ENCODE measurements at regions not wholly inside any gene's neighbourhood (a gene's known extent, or its start where the extent isn't known, plus 50 kb on each side); places are given as distances from the start of the nearest gene placed in this dataset.

DNA sequence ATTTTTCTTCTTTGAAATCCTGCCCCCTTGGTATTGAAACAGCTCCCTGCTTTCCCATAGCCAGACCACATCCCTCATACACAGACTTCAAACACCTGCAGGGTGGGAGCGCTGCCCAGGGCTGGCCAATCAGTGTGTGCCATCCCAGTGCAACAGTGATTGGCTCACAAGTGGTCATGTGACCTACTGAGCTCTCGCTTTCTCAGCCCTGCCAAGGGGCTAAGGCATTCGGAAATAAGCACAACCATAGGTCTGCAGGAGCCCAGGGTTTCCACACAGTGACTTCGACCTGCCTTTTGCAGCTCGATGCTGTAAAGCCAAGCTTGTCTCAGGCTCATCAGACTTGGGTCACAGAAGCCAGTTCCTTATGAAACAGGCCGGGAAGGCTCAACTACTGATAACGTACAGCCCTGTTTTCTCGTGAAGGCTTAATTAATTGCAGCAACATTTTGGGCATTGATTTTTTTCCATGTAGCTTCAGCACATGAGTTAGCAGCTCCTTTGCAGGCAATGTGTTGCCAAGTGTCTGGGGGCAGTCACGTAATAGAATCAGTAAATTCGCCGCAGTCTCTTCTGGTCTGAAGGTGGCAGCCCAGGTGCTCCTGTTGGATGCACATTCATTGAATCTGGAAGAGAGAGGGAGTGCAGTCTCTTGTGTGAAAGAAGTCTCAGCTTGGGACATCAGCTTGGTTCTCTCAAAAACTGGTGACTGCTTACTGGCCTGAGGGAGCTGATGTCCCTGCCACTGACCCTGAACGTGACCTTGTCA lies 1091.8 kb downstream of the AACS start:
- TF ChIP-seq, protein P1, sequence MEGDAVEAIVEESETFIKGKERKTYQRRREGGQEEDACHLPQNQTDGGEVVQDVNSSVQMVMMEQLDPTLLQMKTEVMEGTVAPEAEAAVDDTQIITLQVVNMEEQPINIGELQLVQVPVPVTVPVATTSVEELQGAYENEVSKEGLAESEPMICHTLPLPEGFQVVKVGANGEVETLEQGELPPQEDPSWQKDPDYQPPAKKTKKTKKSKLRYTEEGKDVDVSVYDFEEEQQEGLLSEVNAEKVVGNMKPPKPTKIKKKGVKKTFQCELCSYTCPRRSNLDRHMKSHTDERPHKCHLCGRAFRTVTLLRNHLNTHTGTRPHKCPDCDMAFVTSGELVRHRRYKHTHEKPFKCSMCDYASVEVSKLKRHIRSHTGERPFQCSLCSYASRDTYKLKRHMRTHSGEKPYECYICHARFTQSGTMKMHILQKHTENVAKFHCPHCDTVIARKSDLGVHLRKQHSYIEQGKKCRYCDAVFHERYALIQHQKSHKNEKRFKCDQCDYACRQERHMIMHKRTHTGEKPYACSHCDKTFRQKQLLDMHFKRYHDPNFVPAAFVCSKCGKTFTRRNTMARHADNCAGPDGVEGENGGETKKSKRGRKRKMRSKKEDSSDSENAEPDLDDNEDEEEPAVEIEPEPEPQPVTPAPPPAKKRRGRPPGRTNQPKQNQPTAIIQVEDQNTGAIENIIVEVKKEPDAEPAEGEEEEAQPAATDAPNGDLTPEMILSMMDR (IDR thresholded peaks at IDR 0.05; ENCODE audit: low read depth, low read length): no peak
- TF ChIP-seq, protein P2, sequence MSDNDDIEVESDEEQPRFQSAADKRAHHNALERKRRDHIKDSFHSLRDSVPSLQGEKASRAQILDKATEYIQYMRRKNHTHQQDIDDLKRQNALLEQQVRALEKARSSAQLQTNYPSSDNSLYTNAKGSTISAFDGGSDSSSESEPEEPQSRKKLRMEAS (IDR thresholded peaks at IDR 0.05; ENCODE audit: low read depth, low read length): no peak
- TF ChIP-seq POLR2A (IDR thresholded peaks at IDR 0.05; ENCODE audit: extremely low read depth, insufficient read length): no peak
- no peak for TF ChIP-seq MYC (IDR thresholded peaks at IDR 0.05; ENCODE audit: low read depth, low read length)
